ENCODE measurements at regions not wholly inside any gene's neighbourhood (a gene's known extent, or its start where the extent isn't known, plus 50 kb on each side); places are given as distances from the start of the nearest gene placed in this dataset.

DNA sequence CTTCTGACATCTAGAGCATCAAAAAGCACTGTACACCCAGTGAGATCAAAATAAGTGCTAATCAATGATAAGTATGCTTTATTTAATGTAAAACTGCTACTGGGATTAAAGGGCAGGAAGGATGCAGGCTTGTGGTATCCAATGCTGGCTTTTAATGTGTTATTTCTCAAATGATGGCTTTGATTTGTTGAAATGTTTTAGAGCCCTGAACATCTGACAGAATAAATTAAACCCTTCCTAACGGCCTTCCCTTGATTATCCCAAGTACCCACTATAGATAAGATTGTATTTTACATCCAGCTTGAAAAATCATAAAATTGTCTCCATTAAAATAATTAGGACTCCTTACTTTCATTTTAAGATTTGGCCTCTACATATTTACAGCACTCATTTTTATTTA is 382.9 kb downstream of the HNRNPD start:
- no peak for DNase-seq

DNA sequence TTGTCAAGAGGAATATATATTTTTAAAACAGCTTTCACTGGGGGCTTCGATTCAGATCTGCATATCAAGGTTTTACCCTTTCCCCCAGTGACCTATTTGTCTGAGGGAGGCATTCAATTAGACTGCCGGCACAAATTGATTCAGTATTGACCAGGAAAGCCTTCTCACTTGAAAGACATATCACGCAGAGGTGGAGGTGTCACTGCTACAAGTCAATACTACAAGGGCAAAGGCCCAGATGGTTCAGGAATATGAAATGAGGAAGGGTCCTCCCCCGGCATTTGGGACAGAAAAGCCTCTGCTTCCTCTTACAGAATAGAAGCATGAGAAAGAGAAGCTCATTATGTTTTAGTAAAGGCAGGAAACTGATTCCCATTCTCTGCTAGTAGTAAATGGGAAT is 383.6 kb downstream of the HNRNPD start:
- DNase-seq: no peak

DNA sequence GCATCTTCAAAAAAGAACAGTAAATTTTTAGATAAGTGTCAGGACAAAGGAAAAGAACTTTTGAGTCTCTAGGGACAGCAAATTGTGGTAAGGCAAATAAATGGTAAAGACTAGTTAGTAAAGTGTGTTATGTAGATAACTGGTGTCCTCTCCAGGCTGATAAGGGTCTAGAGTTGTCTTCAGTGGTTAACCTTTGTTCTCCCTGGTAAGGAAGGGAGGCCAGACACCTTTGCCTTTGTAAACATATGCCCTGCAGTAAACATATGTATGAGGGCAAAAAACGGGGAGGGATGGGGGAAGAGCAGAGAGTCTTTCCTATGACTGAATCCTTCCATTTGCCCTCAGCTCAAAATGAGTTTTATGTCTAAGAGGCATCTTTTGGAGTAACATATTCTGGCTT is 384.6 kb downstream of the HNRNPD start:
- DNase-seq: no peak

DNA sequence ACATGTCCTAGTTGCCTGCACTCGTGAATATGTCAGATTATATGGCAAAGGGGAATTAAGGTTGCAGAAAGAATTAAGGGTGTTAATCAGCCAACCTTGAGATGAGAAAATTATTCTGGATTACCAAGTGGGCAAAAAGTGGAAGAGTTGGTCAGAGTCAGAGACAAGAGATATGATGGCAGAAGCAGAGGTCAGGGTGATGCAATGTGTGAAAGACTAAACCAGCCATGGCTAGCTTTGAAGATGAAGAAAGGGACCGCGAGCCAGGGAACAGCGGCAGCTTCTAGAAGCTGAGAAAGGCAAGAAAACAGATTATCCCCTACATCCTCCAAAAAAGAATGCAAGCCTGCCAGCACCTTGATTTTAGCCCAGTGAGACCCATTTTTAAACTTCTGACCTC is 385.6 kb downstream of the HNRNPD start:
- no peak for DNase-seq

DNA sequence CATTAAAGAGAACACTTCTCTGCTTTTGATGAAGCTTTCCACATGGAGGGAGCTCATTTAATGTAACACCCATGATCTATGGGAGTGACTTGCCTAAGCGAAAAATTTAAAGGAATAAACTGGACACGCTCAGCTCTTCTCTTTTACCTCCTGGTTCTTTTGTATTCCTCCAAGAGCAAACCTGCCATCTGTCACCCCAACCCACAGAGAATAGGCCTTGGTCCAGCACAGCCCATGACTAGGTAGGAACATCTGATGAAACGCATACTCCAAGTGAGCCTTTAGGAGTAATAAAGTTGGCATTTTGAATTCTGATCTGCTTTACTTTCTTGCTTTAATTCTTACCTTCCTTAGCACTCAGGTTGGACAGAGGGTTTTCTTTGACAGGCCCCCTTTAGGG is 389.0 kb downstream of the HNRNPD start:
- DNase-seq: no peak

DNA sequence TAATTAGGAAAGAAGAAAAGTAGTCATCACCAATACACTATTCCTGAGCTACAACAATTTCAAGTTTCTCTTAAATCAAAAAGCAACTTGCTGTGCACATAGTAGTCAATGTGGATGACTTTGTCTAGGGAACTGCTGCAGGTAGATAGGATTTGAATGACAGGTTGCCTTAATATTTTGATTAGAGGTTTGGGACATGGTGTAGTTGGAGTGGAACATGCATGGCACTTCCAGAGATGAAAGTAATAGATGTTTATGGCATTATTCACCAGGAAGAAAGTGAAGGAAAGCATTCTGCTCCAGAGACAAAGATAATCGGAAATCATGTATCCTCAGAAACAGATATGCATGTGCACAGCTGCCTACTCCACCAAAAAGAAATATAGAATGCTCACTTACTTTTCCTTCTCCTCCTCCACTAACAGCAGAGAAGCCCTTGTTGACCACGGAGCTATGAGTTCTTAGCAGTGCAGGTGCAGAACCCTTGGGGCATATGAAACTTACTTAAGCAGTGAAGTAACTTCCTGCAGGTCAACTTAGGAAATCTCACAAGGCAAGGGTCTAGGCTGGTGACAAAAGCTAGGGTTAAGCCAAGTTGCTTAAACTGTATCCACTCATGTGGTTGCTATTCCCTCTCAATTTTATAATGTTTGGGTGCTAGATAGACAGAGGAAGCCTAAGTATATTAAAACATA is 390.8 kb downstream of the HNRNPD start:
- DNase-seq: no peak

DNA sequence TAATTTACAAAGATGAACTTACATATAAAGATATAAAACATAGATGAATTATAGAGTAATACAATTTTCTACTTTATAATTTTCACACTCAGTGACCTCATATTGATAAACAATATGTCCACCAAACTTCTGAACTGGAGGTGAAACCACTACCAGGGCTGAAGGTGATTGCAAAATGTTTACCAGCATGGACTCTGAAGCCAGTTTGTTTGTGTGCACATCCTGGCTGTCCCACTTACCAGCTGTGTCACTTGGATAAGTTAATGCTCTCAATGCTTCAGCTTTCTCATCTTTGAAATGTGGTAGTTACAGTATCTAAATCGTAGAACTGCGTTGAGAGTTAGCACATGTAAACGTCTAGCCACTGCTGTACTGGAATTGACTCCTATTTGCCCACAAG is 392.6 kb downstream of the HNRNPD start:
- DNase-seq: no peak

DNA sequence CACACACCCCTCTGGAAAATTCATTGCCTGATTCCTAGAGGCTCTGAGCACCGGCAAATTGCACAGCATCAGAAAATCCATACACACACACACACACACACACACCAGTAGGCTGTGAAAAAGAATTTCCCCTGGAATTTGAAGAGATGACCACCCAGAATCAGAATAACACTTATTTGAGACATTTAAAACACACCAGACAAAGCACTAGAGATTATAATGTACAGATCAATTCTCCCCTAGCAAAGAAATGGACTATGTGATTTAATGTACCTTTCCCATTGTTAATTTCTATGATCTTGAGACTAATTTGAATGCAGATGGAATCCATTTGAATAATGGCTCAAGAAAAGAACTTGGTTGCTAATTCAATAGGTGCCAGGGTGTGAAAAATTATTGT is 399.3 kb downstream of the HNRNPD start:
- DNase-seq: no peak

DNA sequence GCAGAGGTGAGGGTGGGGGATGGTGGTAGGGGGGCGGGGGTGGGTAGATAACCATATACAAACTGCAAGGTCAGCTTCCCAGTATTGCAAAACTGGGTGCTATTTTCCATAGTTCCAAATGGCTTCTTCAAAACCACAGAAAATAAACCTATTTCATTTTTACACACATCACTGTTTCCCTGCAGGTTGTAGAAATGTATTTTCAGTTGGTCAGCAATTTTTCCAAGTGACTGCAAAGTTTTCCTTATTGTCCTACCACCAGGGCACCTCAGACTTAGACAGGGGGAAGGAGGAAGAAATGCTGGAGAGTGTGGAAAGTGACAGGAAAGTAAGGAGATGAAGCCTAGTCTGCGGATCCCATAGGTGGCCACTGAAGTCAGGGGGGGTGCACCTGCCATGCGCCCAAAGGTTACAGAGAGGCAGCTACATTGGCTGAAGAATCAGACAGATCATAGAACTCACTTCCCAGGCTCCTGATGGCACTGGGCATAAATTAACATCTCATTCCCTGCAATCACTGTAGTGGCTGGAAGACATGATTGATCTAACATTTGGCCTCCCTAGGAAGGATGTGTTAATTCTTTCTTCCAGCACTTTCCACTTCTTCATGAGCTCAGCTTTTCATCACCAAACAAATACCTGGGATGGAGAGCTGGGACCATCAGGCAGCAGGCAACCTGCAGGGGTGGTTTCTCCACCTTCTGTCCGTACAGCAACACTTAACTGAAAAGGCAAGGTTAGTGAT is 402.0 kb downstream of the HNRNPD start:
- DNase-seq: no peak

DNA sequence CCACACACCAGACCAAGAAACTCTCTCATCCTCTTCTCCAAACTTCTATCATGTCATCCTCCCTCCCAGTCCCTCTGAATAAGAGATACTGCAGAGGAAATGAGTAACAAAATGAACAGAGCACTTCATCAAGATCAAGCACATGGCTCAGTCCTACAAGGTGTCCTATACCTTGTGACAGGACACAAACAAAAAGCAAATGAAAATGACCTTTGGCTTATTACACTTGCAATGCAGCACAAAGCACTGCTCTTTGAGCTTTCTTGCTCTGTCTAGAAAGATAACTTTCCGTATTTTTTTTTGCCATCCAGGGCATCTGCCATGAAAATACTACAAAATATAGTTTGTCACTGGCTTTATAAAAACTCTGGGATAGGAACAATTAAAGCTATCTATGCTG is 402.7 kb downstream of the HNRNPD start:
- no peak for DNase-seq

DNA sequence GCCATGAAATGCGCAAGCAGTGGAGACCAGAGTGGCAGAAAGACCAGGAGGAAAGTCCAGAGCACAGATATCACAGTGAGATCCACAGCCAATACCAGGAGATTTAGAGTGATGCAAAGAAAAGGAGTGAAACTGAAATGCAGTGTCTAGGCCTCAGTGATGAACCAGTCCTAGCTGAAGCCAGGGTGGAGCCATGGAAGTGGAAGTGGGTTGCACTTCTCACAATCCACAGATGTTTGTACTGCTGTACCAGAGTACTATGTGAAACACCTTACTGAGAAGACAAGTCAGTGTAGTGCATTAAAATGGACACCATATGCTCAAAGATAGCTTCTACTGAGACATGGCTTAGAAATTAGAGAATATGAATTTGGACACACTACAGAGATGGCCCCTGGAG is 403.3 kb downstream of the HNRNPD start:
- no peak for DNase-seq

DNA sequence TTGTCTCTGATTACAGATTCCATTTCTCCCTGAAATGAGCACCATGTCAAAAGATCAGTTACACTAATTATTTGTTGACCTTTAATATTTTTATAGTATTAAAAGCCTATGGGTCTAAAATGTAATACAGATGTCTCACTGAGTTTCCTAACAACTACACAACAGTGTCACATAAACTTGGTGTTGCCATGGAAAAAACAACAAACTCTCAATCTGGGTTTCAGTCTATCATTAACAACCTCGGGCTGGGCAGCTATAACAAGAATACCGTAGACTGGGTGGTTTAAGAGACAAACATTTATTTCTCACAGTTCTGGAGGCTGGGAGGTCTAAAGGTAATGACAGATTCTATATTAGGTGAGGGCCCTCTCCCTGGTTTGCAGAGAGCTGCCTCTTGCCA is 407.1 kb downstream of the HNRNPD start:
- no peak for DNase-seq

DNA sequence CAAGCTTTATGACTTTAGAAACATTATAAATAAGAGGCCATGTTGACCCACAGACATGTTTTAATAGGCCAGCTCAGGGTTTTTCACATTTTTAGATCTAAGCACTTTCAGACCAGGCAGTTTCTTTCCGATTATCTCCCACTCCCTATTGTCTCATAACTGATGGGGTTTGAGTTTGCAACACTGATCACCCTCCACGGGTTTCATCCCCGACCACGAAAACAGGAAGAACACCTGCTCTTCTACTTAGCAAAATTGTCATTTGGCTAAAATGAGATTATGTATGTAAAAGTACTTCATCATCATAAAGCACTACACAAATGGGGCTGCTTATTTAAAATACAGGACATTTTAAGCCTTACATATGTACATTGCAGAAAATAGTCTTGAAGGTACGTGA is 407.9 kb downstream of the HNRNPD start:
- no peak for DNase-seq

DNA sequence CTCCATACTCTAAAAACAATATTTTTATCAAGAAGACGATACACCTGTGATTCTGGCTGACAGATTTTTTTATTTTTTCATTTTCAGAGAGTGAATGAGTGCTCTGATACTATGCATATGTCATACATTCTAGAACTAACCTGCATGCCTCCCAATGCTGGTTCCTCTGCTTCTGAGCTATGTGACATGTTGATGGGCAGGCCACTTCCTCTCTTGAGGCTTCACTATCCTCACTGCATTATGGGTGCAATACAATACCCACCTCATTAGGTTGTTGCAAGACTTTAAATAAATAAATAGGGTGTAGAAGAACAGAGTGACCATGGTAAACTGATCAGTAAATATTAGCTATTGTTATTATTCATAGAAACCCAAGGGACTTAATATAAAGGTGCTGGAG is 408.3 kb downstream of the HNRNPD start:
- DNase-seq: no peak

DNA sequence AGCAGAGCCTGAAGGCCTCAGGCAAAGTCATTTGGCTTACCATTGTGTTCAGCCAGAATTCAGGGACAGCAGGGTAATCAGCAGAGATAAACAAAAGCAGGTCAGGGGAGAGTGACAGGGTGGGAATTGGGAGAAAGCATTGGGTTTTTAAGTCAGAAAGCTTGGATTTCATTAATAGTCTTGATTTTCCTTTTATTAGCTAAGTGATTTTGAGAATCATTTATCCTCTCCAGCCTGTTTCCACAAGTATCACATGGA is 410.1 kb downstream of the HNRNPD start:
- DNase-seq: no peak

DNA sequence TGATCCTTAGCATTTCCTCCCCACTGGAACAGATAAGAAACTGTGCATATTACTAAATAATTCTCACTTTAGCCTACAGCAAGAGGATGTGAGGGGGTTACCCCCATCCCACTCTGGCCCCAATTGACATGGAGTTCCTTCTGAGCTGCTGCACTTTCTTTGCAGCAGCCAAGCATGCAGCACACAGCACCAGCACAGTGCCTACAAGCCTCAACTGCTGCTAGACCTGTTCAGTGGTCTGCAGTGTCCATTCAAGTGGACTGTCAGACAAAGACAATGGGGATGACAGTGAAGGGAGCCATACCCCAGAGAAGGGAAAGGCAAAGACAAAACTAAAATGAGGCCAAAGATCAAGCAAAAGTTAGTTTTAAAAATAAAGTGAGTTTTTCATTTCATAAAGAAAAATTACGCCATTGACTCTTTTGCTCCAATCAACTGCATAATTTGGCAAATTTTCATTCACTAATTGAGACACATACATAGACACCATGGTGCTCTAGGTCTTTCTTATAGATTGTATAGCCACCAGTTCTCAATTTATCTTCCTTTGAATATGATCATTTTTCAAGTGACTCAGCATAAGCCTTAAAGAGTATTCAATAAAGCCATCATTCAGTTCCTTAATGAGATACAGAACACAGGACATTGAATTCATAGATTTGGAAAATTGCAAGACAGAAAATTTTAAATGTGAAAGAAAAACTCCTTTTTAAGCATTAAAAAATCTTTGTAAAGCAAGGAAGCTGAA is 410.6 kb downstream of the HNRNPD start:
- no peak for DNase-seq

DNA sequence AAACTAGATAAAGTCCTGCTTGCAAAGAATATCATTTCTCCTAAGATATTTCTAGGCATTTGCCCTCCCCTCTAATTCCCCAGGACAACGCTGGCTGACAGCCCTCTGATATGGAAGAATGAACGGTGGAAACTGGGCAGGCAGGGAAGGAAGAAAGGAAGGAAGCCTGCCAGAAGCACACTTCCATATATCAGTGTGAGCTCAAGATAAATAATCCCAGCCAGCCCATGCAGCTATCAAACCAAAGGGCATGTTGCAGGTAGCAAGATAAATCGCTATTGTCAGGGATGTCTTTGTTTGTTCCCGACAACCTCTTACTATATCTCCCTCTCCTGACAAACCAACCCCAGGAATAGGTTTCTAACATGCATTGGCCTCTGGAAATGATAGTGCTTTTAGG is 412.8 kb downstream of the HNRNPD start:
- DNase-seq: no peak

DNA sequence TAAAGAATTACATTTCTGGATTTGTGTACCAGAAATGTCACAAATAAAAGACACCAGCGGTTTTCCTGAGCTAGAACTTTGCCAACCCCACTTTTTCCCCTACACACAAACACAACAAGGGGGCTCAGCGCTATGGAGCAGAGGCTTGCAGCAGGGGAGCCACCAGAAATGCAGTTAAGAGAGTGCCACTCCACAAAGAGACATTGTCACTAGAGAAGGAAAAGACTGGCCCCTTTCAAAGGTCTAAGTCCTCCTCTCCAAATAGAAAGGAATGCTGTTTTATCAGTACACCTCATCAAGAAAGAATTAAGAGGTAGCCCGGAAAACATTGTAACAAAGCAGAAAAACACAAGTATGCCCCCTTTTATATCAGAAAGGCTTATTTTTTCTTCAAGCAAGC is 419.5 kb downstream of the HNRNPD start:
- no peak for DNase-seq

DNA sequence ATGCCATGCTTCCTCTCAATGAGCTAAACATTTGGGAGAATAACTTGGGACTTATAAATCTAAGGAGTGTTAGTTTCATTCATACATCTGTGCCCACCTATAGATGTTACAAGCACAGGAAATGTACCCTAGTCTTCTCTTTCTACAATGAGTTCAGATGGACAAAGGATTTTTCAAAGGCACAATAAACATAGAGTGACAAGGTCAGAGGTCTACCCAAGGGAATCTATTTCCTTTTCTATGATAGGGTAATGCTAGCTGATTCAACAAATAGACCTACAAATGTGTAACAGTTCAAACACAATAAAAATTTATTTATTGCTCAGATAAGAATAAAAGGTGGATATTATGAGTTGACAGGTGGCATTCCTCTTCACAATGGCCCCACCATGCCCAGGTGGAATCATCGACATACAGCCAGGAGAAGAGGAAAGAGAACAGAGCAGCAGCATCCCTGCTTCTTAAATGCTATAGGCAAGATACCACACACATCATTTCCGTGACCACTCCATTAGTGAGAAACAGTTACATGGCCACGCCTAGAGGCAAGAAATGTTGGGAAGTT is 421.8 kb downstream of the HNRNPD start:
- DNase-seq: no peak

DNA sequence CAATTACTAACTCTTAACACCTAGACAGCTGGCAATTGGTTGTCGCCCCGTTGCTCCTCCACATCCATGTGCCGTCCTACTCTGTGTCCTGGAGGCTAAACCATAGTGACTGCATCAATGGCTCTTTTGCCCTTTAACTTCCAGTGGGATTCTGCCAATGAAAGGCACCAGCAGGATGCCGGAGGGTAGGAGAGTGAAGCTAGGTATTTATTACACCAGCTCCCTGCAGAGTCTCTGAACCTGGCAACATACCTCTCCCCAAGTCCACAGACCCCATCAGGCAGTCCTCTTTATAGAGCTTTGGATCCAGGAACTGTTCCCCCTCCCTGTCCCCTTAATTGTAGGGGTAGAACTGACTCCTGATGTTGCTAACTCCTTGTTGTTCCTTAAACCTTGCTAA is 426.8 kb downstream of the HNRNPD start:
- DNase-seq: no peak

DNA sequence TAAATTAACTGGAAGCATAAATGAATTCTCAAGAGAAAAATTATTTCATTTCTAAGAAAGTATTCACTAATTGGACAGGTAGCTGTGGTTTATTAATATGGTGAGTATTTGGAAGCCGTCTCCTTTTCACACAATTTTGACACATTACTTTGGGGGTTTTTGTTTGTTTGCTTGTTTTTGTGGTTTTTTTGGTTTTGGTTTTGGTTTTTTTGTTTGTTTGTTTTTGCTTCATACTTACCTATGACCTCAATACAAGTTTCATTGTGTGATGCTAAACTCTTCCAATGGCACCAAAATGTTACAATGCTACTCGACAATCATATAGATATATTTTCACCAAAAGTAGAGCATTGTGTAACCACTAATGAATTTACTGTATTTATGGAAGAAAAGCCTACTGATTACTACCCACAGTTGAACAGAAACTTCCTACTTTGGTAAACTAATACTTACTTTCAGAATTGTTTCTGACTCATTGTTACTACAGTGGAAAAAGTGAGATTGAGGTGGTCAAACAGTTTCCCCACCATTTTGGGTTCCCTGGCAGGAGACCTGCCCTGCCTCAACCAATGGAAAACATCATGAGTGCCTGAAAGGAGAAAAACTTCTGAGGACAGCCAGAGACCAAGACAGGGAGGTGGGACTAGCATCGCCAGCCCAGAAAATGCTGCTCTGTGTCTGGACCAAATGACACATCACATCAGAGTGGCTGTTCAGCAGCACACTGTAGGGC is 443.1 kb downstream of the HNRNPD start:
- no peak for DNase-seq

DNA sequence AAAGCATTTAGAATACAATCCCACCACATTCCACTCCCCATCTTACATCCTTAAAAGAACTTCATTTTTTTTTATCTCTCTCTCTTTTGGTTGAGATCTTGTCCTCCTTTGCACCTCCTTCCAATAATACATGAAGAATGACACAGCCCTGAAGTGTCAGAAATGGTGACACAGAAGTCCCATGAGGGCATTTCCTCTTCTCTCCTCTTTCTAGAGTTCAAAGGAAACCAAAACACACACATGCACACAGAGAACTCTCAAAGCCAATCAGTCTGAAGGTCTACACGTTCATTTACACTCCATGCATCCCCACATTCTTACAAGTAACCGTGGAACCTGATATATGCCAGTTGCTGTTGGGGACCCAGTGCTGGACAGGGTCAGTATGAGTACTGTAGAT is 450.7 kb downstream of the HNRNPD start:
- no peak for DNase-seq

DNA sequence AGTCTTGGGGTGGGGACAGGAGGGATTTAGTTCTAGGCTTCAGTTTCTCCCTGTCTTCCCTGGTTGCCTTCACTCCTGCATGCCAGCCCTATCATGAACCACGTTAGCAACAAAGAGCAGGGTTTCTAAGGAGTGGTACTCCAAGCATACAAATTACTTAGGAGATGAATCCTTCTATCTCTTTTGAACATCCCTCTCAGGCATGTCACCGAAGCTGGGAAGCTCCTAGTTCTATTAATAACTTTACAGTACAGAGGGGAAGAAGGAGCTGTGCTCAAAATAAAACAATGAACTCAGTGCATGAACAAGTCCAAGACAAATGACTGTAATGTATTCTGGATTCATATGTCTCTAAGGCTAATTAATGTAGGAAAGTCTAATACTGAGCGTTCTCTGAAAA is 450.6 kb upstream of the RASGEF1B start:
- DNase-seq: no peak

Data from activated naive CD4-positive, alpha-beta T cell treated with Interleukin-2 at 50 U/mL for 16 hours (primary cell).